Activated CD4-positive, alpha-beta T cell treated with anti-CD3 and anti-CD28 coated beads, Interleukin-2, amount 10 ng/mL, durations not matched to agents 24 days and 14 days (primary cell): ENCODE measurements at regions not wholly inside any gene's neighbourhood (a gene's known extent, or its start where the extent isn't known, plus 50 kb on each side); places are given as distances from the start of the nearest gene placed in this dataset.

Experiments used
- DNase-seq: peaks from one replicate; pipeline ENCODE4 v3.0.0; 2022
- H3K27ac Mint-ChIP-seq: one replicate; pipeline ENCODE4 v1.8.0; 2022; ENCODE audit warnings: mild to moderate bottlenecking, mixed read lengths
- H3K27me3 Mint-ChIP-seq: one replicate; pipeline ENCODE4 v1.8.0; 2022; ENCODE audit warnings: mixed read lengths
- H3K36me3 Mint-ChIP-seq: one replicate; pipeline ENCODE4 v1.8.0; 2022; ENCODE audit warnings: low read depth, mild to moderate bottlenecking, mixed read lengths
- H3K4me1 Mint-ChIP-seq: one replicate; pipeline ENCODE4 v1.8.0; 2021; ENCODE audit warnings: mixed read lengths
- H3K4me3 Mint-ChIP-seq: one replicate; pipeline ENCODE4 v1.8.0; 2022; ENCODE audit warnings: mild to moderate bottlenecking, moderate library complexity, mixed read lengths
- H3K9me3 Mint-ChIP-seq: one replicate; pipeline ENCODE4 v1.8.0; 2021; ENCODE audit warnings: mixed read lengths
- intact Hi-C: fragments of 100-400 bp; cut with micrococcal nuclease; formaldehyde crosslinking; loops from one replicate; pipeline ENCODE4 v1.15.1; 2023

- peak; percentile 45 for DNase-seq
- no peak overlapping the region for H3K27ac Mint-ChIP-seq
- H3K4me1 Mint-ChIP-seq = peaks cover 8% of the 10 kb centered on the region
- H3K4me3 Mint-ChIP-seq = no peak overlapping the region
- no peaks in the 10 kb centered on the region for H3K36me3 Mint-ChIP-seq
- no peaks in the 10 kb centered on the region for H3K9me3 Mint-ChIP-seq
- no peaks in the 10 kb centered on the region for H3K27me3 Mint-ChIP-seq
- intact Hi-C loops = no loop called here
These were observed 134.8 kb downstream of the CD83 start for GRCh38 chr6:14252271-14252850.

- Mint-ChIP-seq H3K27me3 (no peaks in the 10 kb centered on the region), H3K4me1 (peaks cover 8% of the 10 kb centered on the region), H3K9me3 (no peaks in the 10 kb centered on the region), H3K4me3 (no peak overlapping the region), H3K36me3 (no peaks in the 10 kb centered on the region), H3K27ac (no peak overlapping the region)
- intact Hi-C loops = no loop called here
- peak; percentile 58 for DNase-seq
These were observed 136.9 kb downstream of the CD83 start for GRCh38 chr6:14254505-14254904.

GRCh38 chr6:14255916-14256315 is 138.3 kb downstream of the CD83 start:
- Mint-ChIP-seq H3K27me3 (no peaks in the 10 kb centered on the region), H3K4me3 (no peak overlapping the region), H3K36me3 (no peaks in the 10 kb centered on the region), H3K9me3 (no peaks in the 10 kb centered on the region), H3K27ac (no peak overlapping the region), H3K4me1 (peaks cover 8% of the 10 kb centered on the region)
- intact Hi-C loops = no loop called here
- DNase-seq = peak; percentile 37

GRCh38 chr6:14258117-14258516 is 140.5 kb downstream of the CD83 start:
- peak; percentile 8 for DNase-seq
- intact Hi-C loops = no loop called here
- Mint-ChIP-seq H3K4me3 (no peak overlapping the region), H3K9me3 (peaks cover 3% of the 10 kb centered on the region), H3K27ac (no peak overlapping the region), H3K36me3 (no peaks in the 10 kb centered on the region), H3K27me3 (no peaks in the 10 kb centered on the region), H3K4me1 (peaks cover 8% of the 10 kb centered on the region)

- Mint-ChIP-seq H3K4me1 (peaks cover 8% of the 10 kb centered on the region), H3K9me3 (peaks cover 3% of the 10 kb centered on the region), H3K4me3 (no peak overlapping the region), H3K36me3 (no peaks in the 10 kb centered on the region), H3K27ac (no peak overlapping the region), H3K27me3 (no peaks in the 10 kb centered on the region)
- DNase-seq = peak; percentile 47
- intact Hi-C loops = no loop called here
These were observed 141.4 kb downstream of the CD83 start for GRCh38 chr6:14258695-14259593.

GRCh38 chr6:14259594-14260152 is 142.1 kb downstream of the CD83 start:
- no peak overlapping the region for H3K27ac Mint-ChIP-seq
- peak; percentile 44 for DNase-seq

GRCh38 chr6:14260839-14261238 is 143.3 kb downstream of the CD83 start:
- H3K36me3 Mint-ChIP-seq = no peaks in the 10 kb centered on the region
- intact Hi-C loops = no loop called here
- H3K27ac Mint-ChIP-seq = no peak overlapping the region
- H3K4me1 Mint-ChIP-seq = peaks cover 7% of the 10 kb centered on the region
- no peak overlapping the region for H3K4me3 Mint-ChIP-seq
- peak; percentile 33 for DNase-seq
- H3K27me3 Mint-ChIP-seq = no peaks in the 10 kb centered on the region
- H3K9me3 Mint-ChIP-seq = peaks cover 3% of the 10 kb centered on the region

More at GRCh38 chr6:14259594-14260152, 142.1 kb downstream of the CD83 start:
- H3K36me3 Mint-ChIP-seq = no peaks in the 10 kb centered on the region
- H3K4me3 Mint-ChIP-seq = no peak overlapping the region
- no peaks in the 10 kb centered on the region for H3K27me3 Mint-ChIP-seq
- intact Hi-C loops = no loop called here
- H3K4me1 Mint-ChIP-seq = peaks cover 2% of the 10 kb centered on the region
- H3K9me3 Mint-ChIP-seq = peaks cover 3% of the 10 kb centered on the region

GRCh38 chr6:14263881-14264424 is 146.4 kb downstream of the CD83 start:
- Mint-ChIP-seq H3K4me3 (no peak overlapping the region), H3K27ac (no peak overlapping the region), H3K9me3 (peaks cover 6% of the 10 kb centered on the region), H3K36me3 (no peaks in the 10 kb centered on the region), H3K27me3 (no peaks in the 10 kb centered on the region), H3K4me1 (peaks cover 8% of the 10 kb centered on the region)
- peak; percentile 4 for DNase-seq
- intact Hi-C loops = no loop called here

- no peak overlapping the region for H3K4me3 Mint-ChIP-seq
- intact Hi-C loops = no loop called here
- H3K36me3 Mint-ChIP-seq = no peaks in the 10 kb centered on the region
- no peaks in the 10 kb centered on the region for H3K27me3 Mint-ChIP-seq
- no peak for DNase-seq
- H3K9me3 Mint-ChIP-seq = peaks cover 6% of the 10 kb centered on the region
- H3K27ac Mint-ChIP-seq = peak overlapping the region; percentile 31
- H3K4me1 Mint-ChIP-seq = peaks cover 16% of the 10 kb centered on the region
These were observed 147.8 kb downstream of the CD83 start for GRCh38 chr6:14265049-14266021.

GRCh38 chr6:14266266-14266665 is 148.7 kb downstream of the CD83 start:
- no peaks in the 10 kb centered on the region for H3K27me3 Mint-ChIP-seq
- no peak overlapping the region for H3K4me3 Mint-ChIP-seq
- DNase-seq = no peak
- peaks cover 23% of the 10 kb centered on the region for H3K4me1 Mint-ChIP-seq
- intact Hi-C loops = no loop called here
- peaks cover 6% of the 10 kb centered on the region for H3K9me3 Mint-ChIP-seq
- H3K27ac Mint-ChIP-seq = no peak overlapping the region
- no peaks in the 10 kb centered on the region for H3K36me3 Mint-ChIP-seq

- H3K36me3 Mint-ChIP-seq = peaks cover 5% of the 10 kb centered on the region
- no peaks in the 10 kb centered on the region for H3K27me3 Mint-ChIP-seq
- H3K27ac Mint-ChIP-seq = no peak overlapping the region
- intact Hi-C loops = no loop called here
- H3K9me3 Mint-ChIP-seq = peaks cover 3% of the 10 kb centered on the region
- peaks cover 31% of the 10 kb centered on the region for H3K4me1 Mint-ChIP-seq
- H3K4me3 Mint-ChIP-seq = no peak overlapping the region
- no peak for DNase-seq
These were observed 150.5 kb downstream of the CD83 start for GRCh38 chr6:14267885-14268660.

GRCh38 chr6:14269436-14269835 is 151.9 kb downstream of the CD83 start:
- peaks cover 3% of the 10 kb centered on the region for H3K9me3 Mint-ChIP-seq
- peak; percentile 70 for DNase-seq
- intact Hi-C loops = no loop called here

More at GRCh38 chr6:14269436-14269835, 151.9 kb downstream of the CD83 start:
- peaks cover 5% of the 10 kb centered on the region for H3K36me3 Mint-ChIP-seq
- no peak overlapping the region for H3K4me3 Mint-ChIP-seq
- H3K27ac Mint-ChIP-seq = no peak overlapping the region
- H3K27me3 Mint-ChIP-seq = no peaks in the 10 kb centered on the region
- peaks cover 37% of the 10 kb centered on the region for H3K4me1 Mint-ChIP-seq
